Stimulated activated CD4-positive, alpha-beta T cell treated with anti-CD3 and anti-CD28 coated beads, Interleukin-12 subunit alpha, Interleukin-12 subunit beta, amount 100 ng/mL, for 24 hours (primary cell): ENCODE measurements at regions not wholly inside any gene's neighbourhood (a gene's known extent, or its start where the extent isn't known, plus 50 kb on each side); places are given as distances from the start of the nearest gene placed in this dataset.
"Not testable (repeated sequence)": the region's sequence is repeated elsewhere in the genome, so short reads cannot be mapped to it uniquely, and the experiment has no call there.

Experiments
- DNase-seq, 2 experiments: peaks; one replicate each; pipeline ENCODE4 v3.0.0-alpha.2; 2020; ENCODE audit warnings: low read depth in 2 of 2

GRCh38 chr20:54324041-54324440, 116.2 kb downstream of the PFDN4 start:
- DNase-seq: no peak

GRCh38 chr20:54324652-54325285, 116.9 kb downstream of the PFDN4 start:
- DNase-seq: no peak

- no peak for DNase-seq
Observed at GRCh38 chr20:54335299-54335698, 127.4 kb downstream of the PFDN4 start.

GRCh38 chr20:54337144-54337543, 129.3 kb downstream of the PFDN4 start:
- DNase-seq: no peak

GRCh38 chr20:54339093-54339492, 131.2 kb downstream of the PFDN4 start:
- no peak for DNase-seq

- DNase-seq: no peak
Observed at GRCh38 chr20:54340206-54340605, 132.3 kb downstream of the PFDN4 start.

GRCh38 chr20:54340667-54341081, 132.8 kb downstream of the PFDN4 start:
- no peak for DNase-seq

- no peak for DNase-seq
Observed at GRCh38 chr20:54342258-54342920, 133.0 kb upstream of the DOK5 start.

- DNase-seq: no peak
Observed at GRCh38 chr20:54343099-54343498, 132.3 kb upstream of the DOK5 start.

- no peak for DNase-seq
Observed at GRCh38 chr20:54343634-54344033, 131.8 kb upstream of the DOK5 start.

GRCh38 chr20:54344832-54345231, 130.6 kb upstream of the DOK5 start:
- DNase-seq: no peak

- DNase-seq: no peak
Observed at GRCh38 chr20:54345301-54345724, 130.1 kb upstream of the DOK5 start.

- no peak for DNase-seq
Observed at GRCh38 chr20:54345821-54346220, 129.6 kb upstream of the DOK5 start.

- no peak for DNase-seq
Observed at GRCh38 chr20:54346276-54346675, 129.1 kb upstream of the DOK5 start.

- no peak for DNase-seq
Observed at GRCh38 chr20:54347166-54347833, 128.1 kb upstream of the DOK5 start.

- no peak for DNase-seq
Observed at GRCh38 chr20:54350415-54350814, 125.0 kb upstream of the DOK5 start.

GRCh38 chr20:54351371-54352136, 123.8 kb upstream of the DOK5 start:
- no peak for DNase-seq

GRCh38 chr20:54352541-54352940, 122.9 kb upstream of the DOK5 start:
- not testable (repeated sequence) for DNase-seq

- no peak for DNase-seq
Observed at GRCh38 chr20:54353292-54353691, 122.1 kb upstream of the DOK5 start.

- DNase-seq: no peak
Observed at GRCh38 chr20:54355631-54356280, 119.6 kb upstream of the DOK5 start.

- no peak for DNase-seq
Observed at GRCh38 chr20:54356801-54357200, 118.6 kb upstream of the DOK5 start.

GRCh38 chr20:54361475-54361874, 113.9 kb upstream of the DOK5 start:
- DNase-seq: no peak
